ENCODE measurements at regions not wholly inside any gene's neighbourhood (a gene's known extent, or its start where the extent isn't known, plus 50 kb on each side); places are given as distances from the start of the nearest gene placed in this dataset.
"Not testable (repeated sequence)": the region's sequence is repeated elsewhere in the genome, so short reads cannot be mapped to it uniquely, and the experiment has no call there.

DNA sequence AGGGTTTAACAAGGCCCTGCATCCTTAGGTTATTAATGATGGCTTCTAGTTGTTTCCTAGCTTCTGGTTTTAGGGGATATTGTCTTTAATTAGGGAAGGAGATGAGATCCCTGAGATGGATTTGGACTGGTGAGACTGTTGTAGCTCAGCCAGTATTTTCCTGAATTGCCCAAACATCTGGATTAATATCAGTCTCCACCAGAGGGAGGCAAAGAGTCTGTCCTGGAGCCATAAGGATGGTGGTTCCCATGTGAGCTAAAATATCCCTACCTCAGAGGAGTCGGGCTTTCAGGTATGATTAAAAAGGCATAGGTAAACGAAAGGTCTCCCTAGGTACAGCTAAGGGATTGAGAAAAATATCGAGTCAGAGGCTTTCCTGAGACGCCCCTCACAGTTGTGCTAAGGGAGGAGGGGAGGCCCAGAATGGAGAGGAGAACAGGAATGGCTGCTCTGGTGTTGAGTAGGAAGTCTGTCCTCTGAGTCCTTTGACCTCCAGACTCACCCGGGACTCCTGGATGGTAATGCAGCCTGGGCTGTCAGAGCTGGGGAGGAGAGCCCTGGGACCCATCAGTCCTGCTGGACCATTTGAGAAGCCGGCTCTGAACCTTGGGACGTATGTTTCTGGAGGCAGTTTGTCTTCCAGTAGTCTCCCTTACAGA, 130.3 kb upstream of the PLGLB1 start:
- not testable (repeated sequence) for TF ChIP-seq CTCF, POLR2A (IDR thresholded peaks at IDR 0.05)
